Epidermal melanocyte (primary cell): ENCODE measurements at regions not wholly inside any gene's neighbourhood (a gene's known extent, or its start where the extent isn't known, plus 50 kb on each side); places are given as distances from the start of the nearest gene placed in this dataset.
"Not testable (repeated sequence)": the region's sequence is repeated elsewhere in the genome, so short reads cannot be mapped to it uniquely, and the experiment has no call there.

Experiments used
- DNase-seq: peaks from one replicate; pipeline ENCODE4 v3.0.0; 2011; ENCODE audit warnings: low spot score; ENCODE audit not compliant: insufficient read length

GRCh38 chr3:176087066-176087697 is 1110.1 kb downstream of the TBL1XR1 start:
- no peak for DNase-seq

GRCh38 chr3:176079785-176080184 is 1117.5 kb downstream of the TBL1XR1 start:
- no peak for DNase-seq

- no peak for DNase-seq
Measured at GRCh38 chr3:176078906-176079305, 1118.4 kb downstream of the TBL1XR1 start.

- DNase-seq: no peak
Measured at GRCh38 chr3:176075491-176075890, 1121.8 kb downstream of the TBL1XR1 start.

- DNase-seq: no peak
Measured at GRCh38 chr3:176075046-176075445, 1122.2 kb downstream of the TBL1XR1 start.

- DNase-seq: no peak
Measured at GRCh38 chr3:176074096-176074495, 1123.2 kb downstream of the TBL1XR1 start.

- no peak for DNase-seq
Measured at GRCh38 chr3:176071943-176072342, 1125.3 kb downstream of the TBL1XR1 start.

GRCh38 chr3:176068750-176069149 is 1128.5 kb downstream of the TBL1XR1 start:
- DNase-seq: no peak

GRCh38 chr3:176058856-176059255 is 1138.4 kb downstream of the TBL1XR1 start:
- no peak for DNase-seq

- no peak for DNase-seq
Measured at GRCh38 chr3:176055836-176056235, 1141.4 kb downstream of the TBL1XR1 start.

- no peak for DNase-seq
Measured at GRCh38 chr3:176051766-176052165, 1145.5 kb downstream of the TBL1XR1 start.

- no peak for DNase-seq
Measured at GRCh38 chr3:176046703-176047102, 1150.6 kb downstream of the TBL1XR1 start.

GRCh38 chr3:176041812-176042211 is 1155.5 kb downstream of the TBL1XR1 start:
- no peak for DNase-seq

GRCh38 chr3:176041185-176041584 is 1156.1 kb downstream of the TBL1XR1 start:
- no peak for DNase-seq

GRCh38 chr3:176037636-176038035 is 1159.6 kb downstream of the TBL1XR1 start:
- no peak for DNase-seq

- no peak for DNase-seq
Measured at GRCh38 chr3:176032043-176032442, 1165.2 kb downstream of the TBL1XR1 start.

GRCh38 chr3:176016203-176016602 is 1157.1 kb downstream of the NAALADL2 start:
- DNase-seq: not testable (repeated sequence)

GRCh38 chr3:176015228-176015627 is 1156.1 kb downstream of the NAALADL2 start:
- not testable (repeated sequence) for DNase-seq

- DNase-seq: no peak
Measured at GRCh38 chr3:176009256-176009655, 1150.1 kb downstream of the NAALADL2 start.

GRCh38 chr3:176005564-176005963 is 1146.4 kb downstream of the NAALADL2 start:
- no peak for DNase-seq

GRCh38 chr3:175989161-175989560 is 1130.0 kb downstream of the NAALADL2 start:
- DNase-seq: no peak

GRCh38 chr3:175988401-175988800 is 1129.3 kb downstream of the NAALADL2 start:
- no peak for DNase-seq

GRCh38 chr3:175985781-175986180 is 1126.6 kb downstream of the NAALADL2 start:
- no peak for DNase-seq

GRCh38 chr3:175983379-175983778 is 1124.2 kb downstream of the NAALADL2 start:
- no peak for DNase-seq
